ENCODE measurements at regions not wholly inside any gene's neighbourhood (a gene's known extent, or its start where the extent isn't known, plus 50 kb on each side); places are given as distances from the start of the nearest gene placed in this dataset.
A peak's percentile ranks its signal among the peaks of the same experiment; 100 is the strongest.

DNA sequence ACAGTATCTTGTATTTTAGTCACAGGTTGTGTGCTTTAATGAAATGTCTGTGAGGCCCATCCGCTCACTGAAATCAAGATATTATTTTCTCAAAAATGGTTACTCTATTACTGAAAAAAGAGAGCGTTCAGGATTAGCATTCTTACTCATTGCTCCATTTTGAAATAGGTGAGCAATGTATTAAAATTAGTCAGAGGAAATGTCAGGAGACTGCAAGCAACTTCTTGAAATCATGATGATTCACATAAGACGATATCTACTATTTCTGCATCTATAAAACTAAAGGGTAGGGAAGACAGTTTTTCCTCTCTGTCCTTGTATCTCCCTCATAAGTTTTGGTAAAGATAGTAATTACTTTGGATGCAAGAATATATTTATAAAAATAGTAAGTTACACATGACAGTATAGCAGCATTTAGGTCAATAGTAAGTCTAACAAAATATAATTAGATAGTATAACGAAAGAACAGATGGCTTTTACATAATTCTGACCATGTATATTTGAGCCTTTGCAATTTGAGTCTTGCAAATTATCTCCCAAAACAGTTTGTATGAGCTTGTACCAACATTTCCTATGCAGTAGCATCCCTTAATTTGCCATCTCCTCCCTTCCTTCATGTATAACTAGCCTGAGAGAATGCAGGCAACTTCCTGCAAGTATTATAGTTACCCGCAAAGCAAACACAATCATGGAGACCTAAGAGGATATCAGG is 937.8 kb downstream of the PCDH7 start:
- TF ChIP-seq TCF12 (IDR thresholded peaks at IDR 0.05; ENCODE audit: low read depth) (no peak), EGR1 (IDR thresholded peaks at IDR 0.05) (no peak), YY1 (IDR thresholded peaks at IDR 0.05; ENCODE audit: low read depth) (no peak), TAF1 (IDR thresholded peaks at IDR 0.05; ENCODE audit: low read depth) (no peak), ZBTB7A (IDR thresholded peaks at IDR 0.05; ENCODE audit: low read depth) (no peak), RAD21 (IDR thresholded peaks at IDR 0.05; ENCODE audit: low read depth) (no peak), TEAD4 (IDR thresholded peaks at IDR 0.05) (no peak)
- TF ChIP-seq, protein P1, sequence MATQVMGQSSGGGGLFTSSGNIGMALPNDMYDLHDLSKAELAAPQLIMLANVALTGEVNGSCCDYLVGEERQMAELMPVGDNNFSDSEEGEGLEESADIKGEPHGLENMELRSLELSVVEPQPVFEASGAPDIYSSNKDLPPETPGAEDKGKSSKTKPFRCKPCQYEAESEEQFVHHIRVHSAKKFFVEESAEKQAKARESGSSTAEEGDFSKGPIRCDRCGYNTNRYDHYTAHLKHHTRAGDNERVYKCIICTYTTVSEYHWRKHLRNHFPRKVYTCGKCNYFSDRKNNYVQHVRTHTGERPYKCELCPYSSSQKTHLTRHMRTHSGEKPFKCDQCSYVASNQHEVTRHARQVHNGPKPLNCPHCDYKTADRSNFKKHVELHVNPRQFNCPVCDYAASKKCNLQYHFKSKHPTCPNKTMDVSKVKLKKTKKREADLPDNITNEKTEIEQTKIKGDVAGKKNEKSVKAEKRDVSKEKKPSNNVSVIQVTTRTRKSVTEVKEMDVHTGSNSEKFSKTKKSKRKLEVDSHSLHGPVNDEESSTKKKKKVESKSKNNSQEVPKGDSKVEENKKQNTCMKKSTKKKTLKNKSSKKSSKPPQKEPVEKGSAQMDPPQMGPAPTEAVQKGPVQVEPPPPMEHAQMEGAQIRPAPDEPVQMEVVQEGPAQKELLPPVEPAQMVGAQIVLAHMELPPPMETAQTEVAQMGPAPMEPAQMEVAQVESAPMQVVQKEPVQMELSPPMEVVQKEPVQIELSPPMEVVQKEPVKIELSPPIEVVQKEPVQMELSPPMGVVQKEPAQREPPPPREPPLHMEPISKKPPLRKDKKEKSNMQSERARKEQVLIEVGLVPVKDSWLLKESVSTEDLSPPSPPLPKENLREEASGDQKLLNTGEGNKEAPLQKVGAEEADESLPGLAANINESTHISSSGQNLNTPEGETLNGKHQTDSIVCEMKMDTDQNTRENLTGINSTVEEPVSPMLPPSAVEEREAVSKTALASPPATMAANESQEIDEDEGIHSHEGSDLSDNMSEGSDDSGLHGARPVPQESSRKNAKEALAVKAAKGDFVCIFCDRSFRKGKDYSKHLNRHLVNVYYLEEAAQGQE (IDR thresholded peaks at IDR 0.05; ENCODE audit: low read depth) = no peak

DNA sequence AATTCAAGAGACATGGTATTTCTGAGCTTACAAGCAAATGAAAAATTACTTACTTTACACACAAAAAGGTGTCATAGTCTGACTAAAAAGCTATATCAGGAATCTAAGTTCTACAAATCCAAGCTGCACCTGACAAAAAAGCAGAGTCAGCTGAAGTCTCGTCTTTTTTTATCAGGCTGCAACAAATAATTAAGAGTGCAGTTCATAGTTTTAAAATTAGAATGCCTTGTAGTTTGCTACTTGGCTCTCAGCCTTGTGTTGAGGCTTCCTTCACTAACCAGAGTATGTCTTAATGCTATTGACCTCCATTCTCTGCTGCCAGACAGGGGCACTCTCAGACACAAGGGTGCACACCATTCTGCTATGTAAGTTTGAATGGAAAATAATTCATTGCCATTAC is 940.7 kb downstream of the PCDH7 start:
- TF ChIP-seq EGR1 (IDR thresholded peaks at IDR 0.05) (no peak), CREB1 (IDR thresholded peaks at IDR 0.05; ENCODE audit: low read depth) (no peak), EP300 (IDR thresholded peaks at IDR 0.05; ENCODE audit: borderline replicate concordance) (no peak), FOXM1 (IDR thresholded peaks at IDR 0.05; ENCODE audit: borderline replicate concordance, low read depth) (no peak), TEAD4 (IDR thresholded peaks at IDR 0.05) (no peak), CEBPB (IDR thresholded peaks at IDR 0.05) (no peak), NFIC (IDR thresholded peaks at IDR 0.05) (no peak), YY1 (IDR thresholded peaks at IDR 0.05; ENCODE audit: low read depth) (no peak)
- TF ChIP-seq, protein P1 (IDR thresholded peaks at IDR 0.05; ENCODE audit: low read depth) = no peak
- TF ChIP-seq, protein P2, sequence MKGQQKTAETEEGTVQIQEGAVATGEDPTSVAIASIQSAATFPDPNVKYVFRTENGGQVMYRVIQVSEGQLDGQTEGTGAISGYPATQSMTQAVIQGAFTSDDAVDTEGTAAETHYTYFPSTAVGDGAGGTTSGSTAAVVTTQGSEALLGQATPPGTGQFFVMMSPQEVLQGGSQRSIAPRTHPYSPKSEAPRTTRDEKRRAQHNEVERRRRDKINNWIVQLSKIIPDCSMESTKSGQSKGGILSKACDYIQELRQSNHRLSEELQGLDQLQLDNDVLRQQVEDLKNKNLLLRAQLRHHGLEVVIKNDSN (IDR thresholded peaks at IDR 0.05) = no peak

- TF ChIP-seq FOXM1 (IDR thresholded peaks at IDR 0.05; ENCODE audit: borderline replicate concordance, low read depth) (no peak), TAF1 (IDR thresholded peaks at IDR 0.05; ENCODE audit: low read depth) (no peak)
These were observed 942.8 kb downstream of the PCDH7 start for GRCh38 chr4:31662951-31663350.

GRCh38 chr4:31667686-31668085 is 947.5 kb downstream of the PCDH7 start:
- TF ChIP-seq, protein P3, sequence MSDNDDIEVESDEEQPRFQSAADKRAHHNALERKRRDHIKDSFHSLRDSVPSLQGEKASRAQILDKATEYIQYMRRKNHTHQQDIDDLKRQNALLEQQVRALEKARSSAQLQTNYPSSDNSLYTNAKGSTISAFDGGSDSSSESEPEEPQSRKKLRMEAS (IDR thresholded peaks at IDR 0.05) = no peak
- no peak for TF ChIP-seq YY1 (IDR thresholded peaks at IDR 0.05; ENCODE audit: low read depth)
- TF ChIP-seq CEBPB (IDR thresholded peaks at IDR 0.05) = no peak
- no peak for TF ChIP-seq NFIC (IDR thresholded peaks at IDR 0.05)
- TF ChIP-seq CREB1 (IDR thresholded peaks at IDR 0.05; ENCODE audit: low read depth) = no peak
- TF ChIP-seq TCF12 (IDR thresholded peaks at IDR 0.05; ENCODE audit: low read depth) = no peak
- TF ChIP-seq, protein P1 (IDR thresholded peaks at IDR 0.05; ENCODE audit: low read depth) = no peak
- TF ChIP-seq EGR1 (IDR thresholded peaks at IDR 0.05) = no peak
- no peak for TF ChIP-seq ZBTB7A (IDR thresholded peaks at IDR 0.05; ENCODE audit: low read depth)
- TF ChIP-seq TAF1 (IDR thresholded peaks at IDR 0.05; ENCODE audit: low read depth) = no peak
- TF ChIP-seq EP300 (IDR thresholded peaks at IDR 0.05; ENCODE audit: borderline replicate concordance) = no peak

DNA sequence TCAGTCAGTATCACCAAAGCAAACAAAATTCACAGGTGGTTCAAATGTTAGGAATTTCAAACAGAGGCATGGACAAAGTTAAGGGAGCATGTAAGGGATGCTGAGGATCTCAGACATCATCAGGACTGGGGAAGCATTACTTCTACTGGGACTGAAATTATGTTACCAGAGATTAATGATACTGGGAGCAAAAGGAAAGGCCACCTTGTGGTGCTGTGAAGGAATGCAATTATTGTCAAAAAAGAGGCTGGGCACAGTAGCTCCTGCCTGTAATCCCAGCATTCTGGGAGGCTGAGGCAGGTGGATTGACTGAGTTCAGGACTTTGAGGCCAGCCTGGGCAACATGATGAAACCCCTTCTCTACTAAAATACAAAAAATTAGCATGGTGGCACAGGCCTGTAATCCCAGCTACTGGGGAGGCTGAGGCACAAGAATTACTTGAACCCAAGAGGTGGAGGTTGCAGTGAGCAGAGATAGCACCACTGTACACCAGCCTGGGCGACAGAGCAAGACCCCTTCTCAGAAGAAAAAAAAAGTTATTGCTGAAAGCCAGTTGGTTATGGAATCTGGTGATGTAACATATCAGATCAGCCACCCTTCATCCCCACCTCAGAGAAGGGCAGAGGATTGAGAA is 954.3 kb downstream of the PCDH7 start:
- TF ChIP-seq RAD21 (IDR thresholded peaks at IDR 0.05; ENCODE audit: low read depth) = peak; percentile 54
- TF ChIP-seq TCF12 (IDR thresholded peaks at IDR 0.05; ENCODE audit: low read depth) = no peak
